Activated CD4-positive, alpha-beta memory T cell treated with anti-CD3 and anti-CD28 coated beads for 36 hours (primary cell): ENCODE measurements at regions not wholly inside any gene's neighbourhood (a gene's known extent, or its start where the extent isn't known, plus 50 kb on each side); places are given as distances from the start of the nearest gene placed in this dataset.

Source experiments
- CTCF ChIA-PET: fragments of 350-600 bp; sonication (Branson Sonifier 250); formaldehyde crosslinking; loops from one replicate; lab custom pipeline; 2021; ENCODE audit warnings: antibody characterized with exemption, inconsistent platforms; lab: Charles Lee
- POLR2A ChIA-PET: fragments of 350-600 bp; sonication (Branson Sonifier 250); formaldehyde crosslinking; loops from one replicate; lab custom pipeline; 2021; ENCODE audit warnings: antibody characterized with exemption; lab: Charles Lee
- DNase-seq: peaks from one replicate; pipeline ENCODE4 v3.0.0-alpha.2; 2020
- H3K27ac Mint-ChIP-seq: one replicate; pipeline ENCODE4 v1.8.0; 2021; ENCODE audit warnings: mixed read lengths
- H3K27me3 Mint-ChIP-seq: one replicate; pipeline ENCODE4 v1.8.0; 2021; ENCODE audit warnings: mixed read lengths
- H3K36me3 Mint-ChIP-seq: one replicate; pipeline ENCODE4 v1.8.0; 2021; ENCODE audit warnings: mixed read lengths
- H3K4me1 Mint-ChIP-seq: one replicate; pipeline ENCODE4 v1.8.0; 2021; ENCODE audit warnings: low read depth, mixed read lengths
- H3K4me3 Mint-ChIP-seq: one replicate; pipeline ENCODE4 v1.8.0; 2021; ENCODE audit warnings: mild to moderate bottlenecking, mixed read lengths
- H3K9me3 Mint-ChIP-seq: one replicate; pipeline ENCODE4 v1.8.0; 2021; ENCODE audit warnings: mixed read lengths
- intact Hi-C: fragments of 100-400 bp; cut with micrococcal nuclease; formaldehyde crosslinking; loops from one replicate; pipeline ENCODE4 v1.15.1; 2023

DNA sequence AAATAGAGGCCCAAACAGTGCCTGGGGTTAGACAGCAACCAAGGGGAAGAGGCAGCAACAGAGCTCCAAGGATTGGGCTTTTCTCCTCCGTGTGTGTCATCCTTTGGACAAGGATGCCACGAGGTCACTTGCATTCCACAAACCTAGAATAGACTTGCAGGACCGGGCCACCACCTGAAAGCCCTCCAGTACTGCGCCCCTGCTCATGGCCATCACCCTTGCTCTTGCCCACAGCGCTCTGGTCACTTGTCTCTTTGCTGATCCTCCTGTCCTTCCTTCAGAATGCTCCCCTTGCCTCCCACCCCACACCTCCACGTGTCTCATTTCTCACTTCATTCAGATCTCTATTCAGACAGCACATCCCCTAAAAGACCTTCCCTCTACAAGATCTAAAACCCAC is 247.4 kb downstream of the MATN1 start:
- Mint-ChIP-seq H3K4me3 (no peak overlapping the region), H3K27ac (no peak overlapping the region), H3K36me3 (peaks cover 1% of the 10 kb centered on the region), H3K4me1 (no peaks in the 10 kb centered on the region), H3K27me3 (peaks cover 3% of the 10 kb centered on the region), H3K9me3 (peaks cover 6% of the 10 kb centered on the region)
- no peak for DNase-seq
- intact Hi-C loops: no loop called here
- CTCF ChIA-PET: no interaction called here
- POLR2A ChIA-PET: no interaction called here

DNA sequence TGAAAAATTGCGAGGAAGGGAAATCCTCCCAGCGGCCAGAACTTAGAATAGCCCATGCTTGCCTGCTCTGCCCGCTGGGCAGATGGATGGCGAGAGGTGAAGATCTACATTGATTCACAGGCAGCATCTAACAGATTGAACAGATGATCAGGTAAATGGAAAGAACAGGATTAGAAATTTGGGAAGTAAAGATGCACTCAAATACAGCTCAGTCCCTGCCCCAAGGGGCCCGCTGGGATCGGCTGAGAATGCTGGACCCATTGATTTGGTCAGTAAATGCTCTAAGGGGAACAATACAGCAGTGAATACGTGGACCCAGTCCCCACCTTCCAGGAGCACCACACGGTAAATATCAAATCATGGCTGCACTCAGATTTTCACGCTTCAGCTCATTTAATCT is 248.2 kb downstream of the MATN1 start:
- Mint-ChIP-seq H3K27me3 (peaks cover 1% of the 10 kb centered on the region), H3K4me1 (no peaks in the 10 kb centered on the region), H3K36me3 (no peaks in the 10 kb centered on the region), H3K27ac (no peak overlapping the region), H3K4me3 (no peak overlapping the region), H3K9me3 (no peaks in the 10 kb centered on the region)
- ChIA-PET CTCF (no interaction called here), POLR2A (no interaction called here)
- DNase-seq: no peak
- intact Hi-C loops: no loop called here

DNA sequence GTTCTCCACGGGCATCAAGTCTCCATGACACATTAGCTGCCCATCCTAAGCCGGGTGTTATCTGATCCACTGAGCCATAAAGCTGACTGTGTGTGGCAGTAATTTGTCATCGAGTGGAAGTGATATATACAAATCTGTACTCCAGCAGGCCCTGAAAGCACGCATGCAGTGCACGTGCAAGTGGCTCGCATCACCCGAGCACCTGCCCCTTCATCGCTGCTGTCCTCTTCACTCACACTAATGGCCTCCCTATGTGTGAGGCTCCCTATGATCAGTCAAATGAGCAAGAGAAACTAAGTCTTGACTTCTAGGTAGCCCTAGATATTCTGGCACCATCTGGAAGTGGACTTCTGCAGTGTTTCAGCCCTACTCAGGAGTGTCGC is 248.6 kb downstream of the MATN1 start:
- Mint-ChIP-seq H3K36me3 (no peaks in the 10 kb centered on the region), H3K27ac (no peak overlapping the region), H3K4me1 (no peaks in the 10 kb centered on the region), H3K9me3 (no peaks in the 10 kb centered on the region), H3K27me3 (peaks cover 1% of the 10 kb centered on the region), H3K4me3 (no peak overlapping the region)
- POLR2A ChIA-PET: no interaction called here
- DNase-seq: no peak
- CTCF ChIA-PET: no interaction called here
- intact Hi-C loops: no loop called here

DNA sequence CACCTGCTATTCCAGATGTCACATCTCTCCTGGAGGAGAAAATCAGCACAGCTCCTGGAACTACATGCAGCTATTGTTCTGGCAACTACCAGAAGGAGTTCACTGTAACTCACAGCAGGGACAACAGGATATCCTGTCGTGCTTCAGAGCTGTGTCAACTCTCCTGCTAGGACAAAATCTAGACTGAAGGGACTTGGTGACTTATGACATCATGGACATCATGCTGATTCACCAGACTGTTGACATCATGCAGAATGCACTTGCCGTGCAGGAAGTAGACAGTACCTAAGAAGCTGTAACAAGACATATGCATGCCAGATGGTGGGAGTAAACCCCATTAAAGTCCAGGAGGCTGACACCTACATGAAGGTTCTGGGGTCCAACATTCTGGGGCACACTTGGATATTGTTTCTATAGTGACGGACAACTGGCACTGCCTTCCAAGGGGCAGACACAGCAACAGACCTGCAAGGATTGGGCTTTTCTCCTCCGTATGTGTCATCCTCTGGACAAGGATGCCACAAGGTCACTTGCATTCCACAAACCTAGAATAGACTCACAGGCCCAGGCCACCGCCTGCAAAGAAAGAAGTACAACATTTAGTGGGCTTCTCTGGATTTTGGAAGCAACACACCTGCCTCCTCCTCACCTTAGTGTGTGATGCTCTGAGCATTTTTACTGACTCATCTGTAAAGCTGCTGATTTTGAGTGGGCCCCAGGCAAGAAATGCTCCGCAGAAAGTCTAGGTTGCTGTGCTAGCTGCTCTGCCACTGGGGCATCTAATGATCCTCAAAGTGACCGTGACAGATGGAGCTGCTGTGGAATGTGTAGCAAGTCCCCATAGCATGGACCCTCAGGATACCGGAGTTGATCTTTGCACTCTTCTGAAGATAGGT is 249.2 kb downstream of the MATN1 start:
- CTCF ChIA-PET: no interaction called here
- H3K9me3 Mint-ChIP-seq: no peaks in the 10 kb centered on the region
- no peak for DNase-seq
- H3K27ac Mint-ChIP-seq: no peak overlapping the region
- POLR2A ChIA-PET: no interaction called here
- H3K27me3 Mint-ChIP-seq: peaks cover 1% of the 10 kb centered on the region
- intact Hi-C loops: no loop called here
- H3K4me1 Mint-ChIP-seq: no peaks in the 10 kb centered on the region
- no peaks in the 10 kb centered on the region for H3K36me3 Mint-ChIP-seq
- H3K4me3 Mint-ChIP-seq: no peak overlapping the region

DNA sequence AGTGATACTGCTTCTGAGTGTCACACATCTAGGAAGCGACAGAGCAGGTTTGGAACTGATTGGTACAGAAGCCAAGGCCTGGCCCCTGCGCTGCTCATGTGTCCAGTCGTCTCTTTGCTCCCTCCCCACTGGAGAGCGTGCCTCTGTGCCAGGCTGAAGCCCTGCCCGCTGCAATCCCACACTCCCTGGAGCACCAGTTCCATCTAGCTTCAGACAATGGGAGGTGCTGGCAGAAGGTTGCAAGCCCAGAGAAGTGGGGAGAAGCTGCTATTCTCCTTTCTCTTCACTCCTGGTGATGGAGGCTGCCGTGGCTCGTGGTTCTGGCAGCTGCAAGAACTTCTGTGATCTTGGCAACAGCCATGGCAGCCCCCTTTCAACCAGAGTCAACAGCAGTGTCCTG is 250.9 kb downstream of the MATN1 start:
- H3K27ac Mint-ChIP-seq: no peak overlapping the region
- ChIA-PET CTCF (no interaction called here), POLR2A (no interaction called here)
- H3K4me3 Mint-ChIP-seq: no peak overlapping the region
- intact Hi-C loops: no loop called here
- no peaks in the 10 kb centered on the region for H3K4me1 Mint-ChIP-seq
- DNase-seq: no peak
- H3K27me3 Mint-ChIP-seq: peaks cover 1% of the 10 kb centered on the region
- no peaks in the 10 kb centered on the region for H3K9me3 Mint-ChIP-seq
- H3K36me3 Mint-ChIP-seq: no peaks in the 10 kb centered on the region

DNA sequence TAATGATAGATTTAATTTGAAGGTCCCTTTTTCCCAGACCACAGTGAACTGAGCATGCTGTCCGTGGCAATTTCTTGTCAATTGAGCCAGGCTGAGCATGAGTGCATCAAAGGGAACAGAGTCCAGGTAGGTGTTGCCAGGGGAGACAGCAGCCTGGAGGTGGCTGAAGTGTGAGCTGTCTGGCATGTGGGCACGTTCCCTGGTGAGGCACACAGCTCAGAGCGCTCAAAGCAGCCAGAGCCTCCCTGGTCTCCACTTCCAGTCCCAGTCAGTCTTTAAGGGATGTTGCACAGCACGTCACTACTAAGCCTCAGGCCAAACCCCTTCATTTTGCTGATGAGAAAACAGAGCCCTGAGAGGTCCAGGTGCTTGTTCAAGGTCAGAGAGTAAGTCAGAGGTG is 251.4 kb downstream of the MATN1 start:
- no peaks in the 10 kb centered on the region for H3K9me3 Mint-ChIP-seq
- H3K27ac Mint-ChIP-seq: no peak overlapping the region
- H3K4me3 Mint-ChIP-seq: no peak overlapping the region
- ChIA-PET POLR2A (no interaction called here), CTCF (no interaction called here)
- H3K27me3 Mint-ChIP-seq: peaks cover 1% of the 10 kb centered on the region
- no peaks in the 10 kb centered on the region for H3K4me1 Mint-ChIP-seq
- no peaks in the 10 kb centered on the region for H3K36me3 Mint-ChIP-seq
- intact Hi-C loops: no loop called here
- no peak for DNase-seq

DNA sequence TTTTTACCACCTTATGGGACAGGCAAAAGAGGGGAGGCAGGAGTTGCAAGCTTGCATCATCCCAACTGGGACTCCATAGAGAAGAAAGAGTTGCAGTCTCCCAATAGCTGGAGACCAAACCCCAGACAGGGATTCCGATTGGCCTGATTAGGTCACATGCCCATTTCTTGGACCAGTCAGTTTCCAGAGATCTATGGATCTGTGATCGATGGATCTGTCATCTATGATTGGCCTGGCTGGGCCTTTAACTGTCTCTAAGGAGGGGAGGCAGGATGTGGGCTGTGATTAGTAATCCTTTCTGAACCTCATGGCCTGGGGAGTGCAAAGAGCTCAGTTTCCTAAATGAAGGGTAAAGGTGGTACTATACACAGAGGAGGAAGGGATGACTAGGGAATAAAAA is 252.1 kb downstream of the MATN1 start:
- no peak overlapping the region for H3K4me3 Mint-ChIP-seq
- H3K36me3 Mint-ChIP-seq: no peaks in the 10 kb centered on the region
- ChIA-PET POLR2A (no interaction called here), CTCF (no interaction called here)
- H3K27ac Mint-ChIP-seq: no peak overlapping the region
- no peak for DNase-seq
- H3K9me3 Mint-ChIP-seq: no peaks in the 10 kb centered on the region
- no peaks in the 10 kb centered on the region for H3K4me1 Mint-ChIP-seq
- intact Hi-C loops: no loop called here
- peaks cover 6% of the 10 kb centered on the region for H3K27me3 Mint-ChIP-seq

DNA sequence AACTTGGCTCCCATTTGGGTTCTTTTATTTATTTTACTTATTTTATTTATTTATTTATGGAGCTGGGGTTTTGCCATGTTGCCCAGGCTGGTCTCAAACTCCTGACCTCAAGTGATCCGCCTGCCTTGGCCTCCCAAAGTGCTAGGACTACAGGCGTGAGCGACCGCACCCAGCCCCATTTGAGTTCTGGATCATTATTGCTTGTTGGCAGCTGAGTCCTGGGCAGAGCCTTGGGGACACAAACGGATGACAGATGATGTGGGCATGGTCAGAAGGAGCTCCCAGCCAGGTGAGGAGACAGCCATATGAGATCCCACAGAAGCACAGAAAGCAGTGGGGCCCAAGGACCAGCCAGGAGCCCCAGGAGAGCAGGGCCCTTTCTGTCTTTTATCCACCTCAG is 254.0 kb downstream of the MATN1 start:
- no peaks in the 10 kb centered on the region for H3K9me3 Mint-ChIP-seq
- no peaks in the 10 kb centered on the region for H3K36me3 Mint-ChIP-seq
- H3K4me3 Mint-ChIP-seq: no peak overlapping the region
- CTCF ChIA-PET: interaction anchor here (0.6 kb wide), 1 partner anchor 311 kb away, joined by 3 read pairs; no protein-coding TSS in a partner anchor
- no peak for DNase-seq
- H3K4me1 Mint-ChIP-seq: no peaks in the 10 kb centered on the region
- POLR2A ChIA-PET: no interaction called here
- no peak overlapping the region for H3K27ac Mint-ChIP-seq
- intact Hi-C loops: no loop called here
- peaks cover 9% of the 10 kb centered on the region for H3K27me3 Mint-ChIP-seq

DNA sequence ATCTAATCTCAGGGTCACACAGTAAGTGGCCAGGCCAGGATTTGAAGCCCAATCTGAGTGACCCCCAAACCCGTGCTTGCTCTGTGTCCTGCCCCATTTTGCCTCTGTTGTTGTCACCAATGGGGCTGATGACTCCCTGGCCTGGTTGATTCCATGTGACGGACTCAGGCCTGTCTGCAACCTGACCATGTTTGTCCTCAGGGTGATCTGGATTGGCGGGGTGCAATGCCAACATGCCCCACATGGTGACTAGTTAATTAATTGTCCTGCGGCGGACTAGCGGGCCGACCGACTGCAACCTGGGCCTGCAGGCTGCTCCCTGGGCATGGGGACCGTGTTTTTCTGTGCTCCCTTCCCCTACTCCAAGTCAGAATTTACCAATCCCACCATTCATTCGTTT is 256.3 kb downstream of the MATN1 start:
- Mint-ChIP-seq H3K4me1 (no peaks in the 10 kb centered on the region), H3K9me3 (no peaks in the 10 kb centered on the region), H3K4me3 (no peak overlapping the region), H3K27ac (no peak overlapping the region), H3K36me3 (no peaks in the 10 kb centered on the region), H3K27me3 (peaks cover 11% of the 10 kb centered on the region)
- ChIA-PET POLR2A (no interaction called here), CTCF (no interaction called here)
- no peak for DNase-seq
- intact Hi-C loops: no loop called here

DNA sequence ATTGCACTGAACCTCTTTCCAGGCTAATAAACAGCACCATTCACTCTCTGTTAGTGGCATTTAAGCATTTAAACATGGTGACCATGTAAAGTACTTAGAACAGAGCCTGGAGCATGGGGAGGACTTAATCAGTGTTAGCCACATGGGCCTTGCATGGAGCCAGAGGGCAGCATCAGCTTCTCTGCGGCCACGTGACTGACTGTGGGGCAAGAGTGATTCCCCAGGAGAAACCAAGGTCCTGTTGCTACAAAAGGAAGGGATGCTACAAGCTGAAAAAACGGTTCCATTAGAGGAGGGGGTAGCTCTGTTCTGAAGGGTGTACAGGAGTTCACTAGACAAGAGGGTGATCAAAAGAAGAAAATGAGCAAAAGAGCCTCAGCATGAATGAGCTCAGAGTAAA is 256.8 kb downstream of the MATN1 start:
- intact Hi-C loops: no loop called here
- Mint-ChIP-seq H3K9me3 (no peaks in the 10 kb centered on the region), H3K36me3 (no peaks in the 10 kb centered on the region), H3K27ac (no peak overlapping the region), H3K27me3 (peaks cover 11% of the 10 kb centered on the region), H3K4me1 (no peaks in the 10 kb centered on the region), H3K4me3 (no peak overlapping the region)
- no peak for DNase-seq
- ChIA-PET POLR2A (no interaction called here), CTCF (no interaction called here)

DNA sequence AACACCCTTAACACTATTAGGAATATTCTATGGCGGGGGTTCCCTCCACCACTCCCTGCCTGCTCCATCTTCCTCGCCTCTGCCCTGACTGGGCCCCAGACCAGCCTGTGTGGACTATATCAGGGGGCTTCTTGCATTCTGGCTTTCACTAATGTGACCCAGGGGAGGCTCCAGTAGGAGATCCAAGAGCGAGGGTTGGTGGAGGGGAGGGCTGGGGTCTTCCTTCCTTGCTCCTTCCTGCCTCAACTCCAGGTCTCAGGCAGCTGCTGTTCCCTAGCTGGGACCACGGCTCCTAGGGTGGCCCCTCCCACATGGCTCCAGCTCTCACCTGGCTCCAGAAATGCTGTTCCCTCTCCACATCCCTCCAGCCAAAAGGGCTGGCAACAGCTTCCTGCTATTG is 257.4 kb downstream of the MATN1 start:
- no peak overlapping the region for H3K27ac Mint-ChIP-seq
- no peak overlapping the region for H3K4me3 Mint-ChIP-seq
- ChIA-PET POLR2A (no interaction called here), CTCF (no interaction called here)
- DNase-seq: no peak
- no peaks in the 10 kb centered on the region for H3K9me3 Mint-ChIP-seq
- no peaks in the 10 kb centered on the region for H3K36me3 Mint-ChIP-seq
- peaks cover 11% of the 10 kb centered on the region for H3K27me3 Mint-ChIP-seq
- H3K4me1 Mint-ChIP-seq: no peaks in the 10 kb centered on the region
- intact Hi-C loops: no loop called here

DNA sequence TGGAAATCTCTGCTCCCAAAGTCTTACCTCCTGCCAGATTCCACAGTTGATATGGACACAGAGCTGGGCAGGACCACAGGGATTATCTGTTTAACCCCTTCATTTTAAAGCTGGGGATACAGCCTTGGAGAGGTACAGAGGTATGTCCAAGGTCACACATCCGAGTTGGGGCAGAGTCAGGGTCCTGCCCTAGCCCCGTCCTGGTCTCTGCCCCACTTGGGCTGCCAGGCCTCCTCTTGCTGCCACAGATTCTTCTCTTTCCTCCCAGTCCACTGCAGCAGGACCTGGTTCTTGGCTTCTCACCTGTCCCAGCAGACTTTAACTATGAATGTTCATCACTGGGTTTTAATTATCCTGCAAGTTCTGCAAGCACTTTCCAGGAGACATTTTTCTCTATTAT is 258.3 kb downstream of the MATN1 start:
- CTCF ChIA-PET: no interaction called here
- no peaks in the 10 kb centered on the region for H3K9me3 Mint-ChIP-seq

DNA sequence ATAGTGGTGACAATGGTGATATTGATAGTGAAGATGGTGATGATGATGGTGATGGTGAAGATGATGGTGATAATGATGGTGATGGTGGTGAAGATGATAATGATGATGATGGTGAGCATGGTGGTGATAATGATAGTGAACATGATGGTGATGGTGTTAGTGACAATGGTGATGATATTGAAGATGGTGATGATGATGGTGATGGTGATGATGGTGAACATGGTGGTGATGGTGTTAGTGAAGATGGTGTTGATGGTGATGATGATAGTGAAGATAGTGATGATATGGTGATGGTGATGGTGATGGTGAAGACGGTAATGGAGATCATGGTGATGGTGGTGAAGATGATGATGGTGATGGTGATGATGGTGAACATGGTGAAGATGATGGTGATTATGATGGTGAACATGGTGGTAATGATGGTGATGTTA is 259.2 kb downstream of the MATN1 start:
- H3K27me3 Mint-ChIP-seq: peaks cover 14% of the 10 kb centered on the region
- intact Hi-C loops: no loop called here
- no peaks in the 10 kb centered on the region for H3K4me1 Mint-ChIP-seq
- CTCF ChIA-PET: no interaction called here
- H3K9me3 Mint-ChIP-seq: no peaks in the 10 kb centered on the region
- POLR2A ChIA-PET: no interaction called here
- H3K27ac Mint-ChIP-seq: no peak overlapping the region
- DNase-seq: no peak
- no peaks in the 10 kb centered on the region for H3K36me3 Mint-ChIP-seq
- no peak overlapping the region for H3K4me3 Mint-ChIP-seq

More for the DNA sequence above, 258.3 kb downstream of the MATN1 start:
- Mint-ChIP-seq H3K27ac (no peak overlapping the region), H3K4me3 (no peak overlapping the region), H3K36me3 (no peaks in the 10 kb centered on the region), H3K27me3 (peaks cover 14% of the 10 kb centered on the region), H3K4me1 (no peaks in the 10 kb centered on the region)
- POLR2A ChIA-PET: no interaction called here
- DNase-seq: no peak
- intact Hi-C loops: no loop called here
